ENCODE measurements at regions not wholly inside any gene's neighbourhood (a gene's known extent, or its start where the extent isn't known, plus 50 kb on each side); places are given as distances from the start of the nearest gene placed in this dataset.

DNA sequence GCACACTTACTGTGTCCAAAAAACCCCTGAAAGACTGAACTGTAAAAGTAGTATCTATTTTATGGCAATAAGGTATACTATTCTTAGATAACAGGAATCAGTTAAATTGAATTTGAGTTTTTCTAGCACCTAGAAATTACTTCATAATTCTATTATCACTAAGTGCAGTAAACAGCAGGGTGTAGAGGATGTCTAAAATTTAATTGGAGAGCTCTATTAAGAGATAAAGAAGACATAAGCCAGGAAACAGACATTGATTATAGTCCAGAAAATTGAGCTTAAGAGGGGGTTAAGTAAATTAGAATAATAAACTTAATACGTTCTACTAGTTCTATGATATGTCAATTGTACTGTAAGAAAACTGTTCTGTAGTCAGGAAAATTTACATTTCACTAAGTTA is 403.5 kb upstream of the CBLB start (continued):
- TF ChIP-seq, protein P1, sequence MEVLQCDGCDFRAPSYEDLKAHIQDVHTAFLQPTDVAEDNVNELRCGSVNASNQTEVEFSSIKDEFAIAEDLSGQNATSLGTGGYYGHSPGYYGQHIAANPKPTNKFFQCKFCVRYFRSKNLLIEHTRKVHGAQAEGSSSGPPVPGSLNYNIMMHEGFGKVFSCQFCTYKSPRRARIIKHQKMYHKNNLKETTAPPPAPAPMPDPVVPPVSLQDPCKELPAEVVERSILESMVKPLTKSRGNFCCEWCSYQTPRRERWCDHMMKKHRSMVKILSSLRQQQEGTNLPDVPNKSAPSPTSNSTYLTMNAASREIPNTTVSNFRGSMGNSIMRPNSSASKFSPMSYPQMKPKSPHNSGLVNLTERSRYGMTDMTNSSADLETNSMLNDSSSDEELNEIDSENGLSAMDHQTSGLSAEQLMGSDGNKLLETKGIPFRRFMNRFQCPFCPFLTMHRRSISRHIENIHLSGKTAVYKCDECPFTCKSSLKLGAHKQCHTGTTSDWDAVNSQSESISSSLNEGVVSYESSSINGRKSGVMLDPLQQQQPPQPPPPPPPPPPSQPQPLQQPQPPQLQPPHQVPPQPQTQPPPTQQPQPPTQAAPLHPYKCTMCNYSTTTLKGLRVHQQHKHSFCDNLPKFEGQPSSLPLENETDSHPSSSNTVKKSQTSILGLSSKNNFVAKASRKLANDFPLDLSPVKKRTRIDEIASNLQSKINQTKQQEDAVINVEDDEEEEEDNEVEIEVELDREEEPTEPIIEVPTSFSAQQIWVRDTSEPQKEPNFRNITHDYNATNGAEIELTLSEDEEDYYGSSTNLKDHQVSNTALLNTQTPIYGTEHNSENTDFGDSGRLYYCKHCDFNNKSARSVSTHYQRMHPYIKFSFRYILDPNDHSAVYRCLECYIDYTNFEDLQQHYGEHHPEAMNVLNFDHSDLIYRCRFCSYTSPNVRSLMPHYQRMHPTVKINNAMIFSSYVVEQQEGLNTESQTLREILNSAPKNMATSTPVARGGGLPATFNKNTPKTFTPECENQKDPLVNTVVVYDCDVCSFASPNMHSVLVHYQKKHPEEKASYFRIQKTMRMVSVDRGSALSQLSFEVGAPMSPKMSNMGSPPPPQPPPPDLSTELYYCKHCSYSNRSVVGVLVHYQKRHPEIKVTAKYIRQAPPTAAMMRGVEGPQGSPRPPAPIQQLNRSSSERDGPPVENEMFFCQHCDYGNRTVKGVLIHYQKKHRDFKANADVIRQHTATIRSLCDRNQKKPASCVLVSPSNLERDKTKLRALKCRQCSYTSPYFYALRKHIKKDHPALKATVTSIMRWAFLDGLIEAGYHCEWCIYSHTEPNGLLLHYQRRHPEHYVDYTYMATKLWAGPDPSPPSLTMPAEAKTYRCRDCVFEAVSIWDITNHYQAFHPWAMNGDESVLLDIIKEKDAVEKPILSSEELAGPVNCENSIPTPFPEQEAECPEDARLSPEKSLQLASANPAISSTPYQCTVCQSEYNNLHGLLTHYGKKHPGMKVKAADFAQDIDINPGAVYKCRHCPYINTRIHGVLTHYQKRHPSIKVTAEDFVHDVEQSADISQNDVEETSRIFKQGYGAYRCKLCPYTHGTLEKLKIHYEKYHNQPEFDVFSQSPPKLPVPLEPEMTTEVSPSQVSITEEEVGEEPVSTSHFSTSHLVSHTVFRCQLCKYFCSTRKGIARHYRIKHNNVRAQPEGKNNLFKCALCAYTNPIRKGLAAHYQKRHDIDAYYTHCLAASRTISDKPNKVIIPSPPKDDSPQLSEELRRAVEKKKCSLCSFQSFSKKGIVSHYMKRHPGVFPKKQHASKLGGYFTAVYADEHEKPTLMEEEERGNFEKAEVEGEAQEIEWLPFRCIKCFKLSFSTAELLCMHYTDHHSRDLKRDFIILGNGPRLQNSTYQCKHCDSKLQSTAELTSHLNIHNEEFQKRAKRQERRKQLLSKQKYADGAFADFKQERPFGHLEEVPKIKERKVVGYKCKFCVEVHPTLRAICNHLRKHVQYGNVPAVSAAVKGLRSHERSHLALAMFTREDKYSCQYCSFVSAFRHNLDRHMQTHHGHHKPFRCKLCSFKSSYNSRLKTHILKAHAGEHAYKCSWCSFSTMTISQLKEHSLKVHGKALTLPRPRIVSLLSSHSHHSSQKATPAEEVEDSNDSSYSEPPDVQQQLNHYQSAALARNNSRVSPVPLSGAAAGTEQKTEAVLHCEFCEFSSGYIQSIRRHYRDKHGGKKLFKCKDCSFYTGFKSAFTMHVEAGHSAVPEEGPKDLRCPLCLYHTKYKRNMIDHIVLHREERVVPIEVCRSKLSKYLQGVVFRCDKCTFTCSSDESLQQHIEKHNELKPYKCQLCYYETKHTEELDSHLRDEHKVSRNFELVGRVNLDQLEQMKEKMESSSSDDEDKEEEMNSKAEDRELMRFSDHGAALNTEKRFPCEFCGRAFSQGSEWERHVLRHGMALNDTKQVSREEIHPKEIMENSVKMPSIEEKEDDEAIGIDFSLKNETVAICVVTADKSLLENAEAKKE (CRISPR knock-in tag; IDR thresholded peaks at IDR 0.05), result no peak

DNA sequence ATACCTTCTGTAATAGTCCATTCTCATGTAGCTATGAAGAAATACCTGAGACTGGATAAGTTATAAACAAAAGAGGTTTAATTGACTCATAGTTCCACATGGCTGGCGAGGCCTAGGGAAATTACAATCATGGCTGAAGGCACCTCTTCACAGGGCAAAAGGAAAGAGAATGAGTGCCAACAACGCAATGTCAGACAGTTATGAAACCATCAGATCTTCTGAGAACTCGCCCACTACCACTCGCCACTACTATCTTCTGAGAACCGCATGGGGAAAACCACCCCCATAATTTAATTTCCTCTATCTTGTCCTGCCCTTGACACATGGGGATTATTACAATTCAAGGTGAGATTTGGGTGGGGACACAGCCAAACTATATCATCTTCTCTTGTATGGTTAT is 406.8 kb upstream of the CBLB start:
- no peaks in the 10 kb centered on the region; the same call in 1 of the 2 replicates for H3K9me2 ChIP-seq (ENCODE audit: insufficient read depth)
- no peak overlapping the region for H2AFZ ChIP-seq
- no peaks in the 10 kb centered on the region for H3K36me3 ChIP-seq (ENCODE audit: insufficient read depth)
- no peaks in the 10 kb centered on the region for H3K27me3 ChIP-seq (ENCODE audit: insufficient read depth)
- no peak overlapping the region for H3K4me3 ChIP-seq
- Mint-ChIP-seq H3K27ac (no peak overlapping the region), H3K9me3 (no peaks in the 10 kb centered on the region), H3K27me3 (ENCODE audit: insufficient read depth, low read depth, poor library complexity) (peaks cover 2% of the 10 kb centered on the region), H3K4me3 (no peak overlapping the region), H3K4me1 (no peaks in the 10 kb centered on the region), H3K36me3 (ENCODE audit: low read depth) (no peaks in the 10 kb centered on the region)
- no peaks in the 10 kb centered on the region for H3K79me2 ChIP-seq (replicated peaks; ENCODE audit: insufficient read depth)
- no peaks in the 10 kb centered on the region for H4K20me1 ChIP-seq (replicated peaks; ENCODE audit: insufficient read depth)
- ATAC-seq (no peak), DNase-seq (ENCODE audit: low spot score) (no peak)
- H3K4me2 ChIP-seq, result no peak overlapping the region
- H3K27ac ChIP-seq (ENCODE audit: low read depth), result no peak overlapping the region
- H3K4me1 ChIP-seq (ENCODE audit: insufficient read depth), result no peaks in the 10 kb centered on the region; the same call in 1 of the 2 replicates
- no peaks in the 10 kb centered on the region for H3F3A ChIP-seq (replicated peaks; ENCODE audit: low read depth)
- no peak for TF ChIP-seq JUNB (IDR thresholded peaks at IDR 0.05; ENCODE audit: unreplicated experiment)
- no peak for TF ChIP-seq ZNF331 (CRISPR knock-in tag; IDR thresholded peaks at IDR 0.05; ENCODE audit: low read depth)
- TF ChIP-seq, protein P2, sequence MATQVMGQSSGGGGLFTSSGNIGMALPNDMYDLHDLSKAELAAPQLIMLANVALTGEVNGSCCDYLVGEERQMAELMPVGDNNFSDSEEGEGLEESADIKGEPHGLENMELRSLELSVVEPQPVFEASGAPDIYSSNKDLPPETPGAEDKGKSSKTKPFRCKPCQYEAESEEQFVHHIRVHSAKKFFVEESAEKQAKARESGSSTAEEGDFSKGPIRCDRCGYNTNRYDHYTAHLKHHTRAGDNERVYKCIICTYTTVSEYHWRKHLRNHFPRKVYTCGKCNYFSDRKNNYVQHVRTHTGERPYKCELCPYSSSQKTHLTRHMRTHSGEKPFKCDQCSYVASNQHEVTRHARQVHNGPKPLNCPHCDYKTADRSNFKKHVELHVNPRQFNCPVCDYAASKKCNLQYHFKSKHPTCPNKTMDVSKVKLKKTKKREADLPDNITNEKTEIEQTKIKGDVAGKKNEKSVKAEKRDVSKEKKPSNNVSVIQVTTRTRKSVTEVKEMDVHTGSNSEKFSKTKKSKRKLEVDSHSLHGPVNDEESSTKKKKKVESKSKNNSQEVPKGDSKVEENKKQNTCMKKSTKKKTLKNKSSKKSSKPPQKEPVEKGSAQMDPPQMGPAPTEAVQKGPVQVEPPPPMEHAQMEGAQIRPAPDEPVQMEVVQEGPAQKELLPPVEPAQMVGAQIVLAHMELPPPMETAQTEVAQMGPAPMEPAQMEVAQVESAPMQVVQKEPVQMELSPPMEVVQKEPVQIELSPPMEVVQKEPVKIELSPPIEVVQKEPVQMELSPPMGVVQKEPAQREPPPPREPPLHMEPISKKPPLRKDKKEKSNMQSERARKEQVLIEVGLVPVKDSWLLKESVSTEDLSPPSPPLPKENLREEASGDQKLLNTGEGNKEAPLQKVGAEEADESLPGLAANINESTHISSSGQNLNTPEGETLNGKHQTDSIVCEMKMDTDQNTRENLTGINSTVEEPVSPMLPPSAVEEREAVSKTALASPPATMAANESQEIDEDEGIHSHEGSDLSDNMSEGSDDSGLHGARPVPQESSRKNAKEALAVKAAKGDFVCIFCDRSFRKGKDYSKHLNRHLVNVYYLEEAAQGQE (IDR thresholded peaks at IDR 0.05; ENCODE audit: unreplicated experiment), result no peak
- TF ChIP-seq ZNF114 (CRISPR knock-in tag; IDR thresholded peaks at IDR 0.05), result no peak
- no peak for TF ChIP-seq EZH2 (IDR thresholded peaks at IDR 0.05; ENCODE audit: low read depth, unreplicated experiment)
- TF ChIP-seq, protein P3, sequence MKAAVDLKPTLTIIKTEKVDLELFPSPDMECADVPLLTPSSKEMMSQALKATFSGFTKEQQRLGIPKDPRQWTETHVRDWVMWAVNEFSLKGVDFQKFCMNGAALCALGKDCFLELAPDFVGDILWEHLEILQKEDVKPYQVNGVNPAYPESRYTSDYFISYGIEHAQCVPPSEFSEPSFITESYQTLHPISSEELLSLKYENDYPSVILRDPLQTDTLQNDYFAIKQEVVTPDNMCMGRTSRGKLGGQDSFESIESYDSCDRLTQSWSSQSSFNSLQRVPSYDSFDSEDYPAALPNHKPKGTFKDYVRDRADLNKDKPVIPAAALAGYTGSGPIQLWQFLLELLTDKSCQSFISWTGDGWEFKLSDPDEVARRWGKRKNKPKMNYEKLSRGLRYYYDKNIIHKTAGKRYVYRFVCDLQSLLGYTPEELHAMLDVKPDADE (IDR thresholded peaks at IDR 0.05), result no peak
- no peak for TF ChIP-seq EZH2phosphoT487 (IDR thresholded peaks at IDR 0.05; ENCODE audit: unreplicated experiment)
- no peak for TF ChIP-seq STAT1 (IDR thresholded peaks at IDR 0.05; ENCODE audit: unreplicated experiment)

All from GM23338 (cell line).